ENCODE measurements at regions not wholly inside any gene's neighbourhood (a gene's known extent, or its start where the extent isn't known, plus 50 kb on each side); places are given as distances from the start of the nearest gene placed in this dataset.

- H2AFZ ChIP-seq (ENCODE audit: low read length), result no peak overlapping the region
- H2BK20ac ChIP-seq (ENCODE audit: low read length), result no peak overlapping the region
- CTCF ChIA-PET (ENCODE audit: partially characterized antibody), result interaction anchor here (0.7 kb wide), 2 partner anchors 15 to 385 kb away, joined by 3 read pairs; no protein-coding TSS in a partner anchor
- no peak overlapping the region for H2BK120ac ChIP-seq (replicated peaks; ENCODE audit: low read depth, low read length)
- no peak overlapping the region for H4K91ac ChIP-seq (replicated peaks; ENCODE audit: insufficient read length, low read length)
- no peak overlapping the region for H3K14ac ChIP-seq (ENCODE audit: insufficient read length)
- H3K18ac ChIP-seq (ENCODE audit: extremely low read depth, low read length), result no peak overlapping the region
- no peaks in the 10 kb centered on the region for H3K27me3 ChIP-seq (replicated peaks in 1 of 4; ENCODE audit: control insufficient read depth in 3 of 4, extremely low read depth in 1 of 4, insufficient read depth in 3 of 4, low read length in 3 of 4)
- TF ChIP-seq BRCA1 (IDR thresholded peaks at IDR 0.05; ENCODE audit: low read depth, low read length), result no peak
- no peak for TF ChIP-seq RFX5 (IDR thresholded peaks at IDR 0.05; ENCODE audit: borderline replicate concordance, low read depth, low read length)
- no peak for TF ChIP-seq POLR2A (IDR thresholded peaks at IDR 0.05; ENCODE audit: control extremely low read depth in 1 of 2, low read depth in 2 of 2, low read length in 2 of 2)
- no peak for TF ChIP-seq NRF1 (IDR thresholded peaks at IDR 0.05; ENCODE audit: low read depth, low read length)
- no peak for TF ChIP-seq SIN3A (conservative IDR thresholded peaks at IDR 0.05 in 1 of 2, IDR thresholded peaks at IDR 0.05 in 1 of 2; ENCODE audit: low read depth in 1 of 2, low read length in 2 of 2)
- H3K4me2 ChIP-seq (ENCODE audit: insufficient read depth in 1 of 2, low read depth in 2 of 2, low read length in 2 of 2), result no peak overlapping the region
- no peaks in the 10 kb centered on the region for H3K23me2 ChIP-seq (ENCODE audit: low read depth, low read length)
- POLR2A ChIA-PET (ENCODE audit: partially characterized antibody), result no interaction called here
- DNase-seq (ENCODE audit: low read depth in 1 of 2, low spot score in 2 of 2), result no peak
- no peaks in the 10 kb centered on the region for H3K9me3 ChIP-seq (ENCODE audit: insufficient read depth in 2 of 2, low read depth in 1 of 2, low read length in 1 of 2)
- no peak overlapping the region for H3K4me3 ChIP-seq (ENCODE audit: extremely low read depth in 1 of 4, insufficient read depth in 2 of 4, low read depth in 3 of 4, low read length in 4 of 4)
- H2BK15ac ChIP-seq (ENCODE audit: low read length), result no peak overlapping the region
- no peak overlapping the region for H4K5ac ChIP-seq (ENCODE audit: insufficient read length, low read depth, low read length)
- no peaks in the 10 kb centered on the region for H3K4me1 ChIP-seq (replicated peaks in 1 of 4; ENCODE audit: control insufficient read depth in 3 of 4, insufficient read depth in 4 of 4, low read length in 3 of 4)
- FAIRE-seq, result no peak
- no peak overlapping the region for H3K9ac ChIP-seq (replicated peaks in 1 of 4; ENCODE audit: extremely low read depth in 1 of 4, low read depth in 3 of 4, low read length in 3 of 4)
- no peak overlapping the region for H4K8ac ChIP-seq (ENCODE audit: extremely low read depth, insufficient read depth, low read length)
- no peaks in the 10 kb centered on the region for H4K20me1 ChIP-seq (replicated peaks in 1 of 2; ENCODE audit: control insufficient read depth in 1 of 2, insufficient read depth in 2 of 2, low read length in 2 of 2)
- no peak overlapping the region for H2BK12ac ChIP-seq (ENCODE audit: low read depth, low read length)
- H3K56ac ChIP-seq (replicated peaks; ENCODE audit: insufficient read length, low read depth, low read length), result no peak overlapping the region
- H3K4ac ChIP-seq (replicated peaks; ENCODE audit: insufficient read length, low read depth, low read length), result no peak overlapping the region
- no peaks in the 10 kb centered on the region for H3K79me1 ChIP-seq (ENCODE audit: low read depth, low read length)
- H3K79me2 ChIP-seq (ENCODE audit: control insufficient read depth in 1 of 2, insufficient read depth in 2 of 2, low read length in 2 of 2), result no peaks in the 10 kb centered on the region
- no peak overlapping the region for H3K27ac ChIP-seq (ENCODE audit: low read depth, low read length)
- H3K23ac ChIP-seq (ENCODE audit: insufficient read length), result no peak overlapping the region
- 88% methylated on average over 4 of the region's 4 CpGs; no CpG with 5 or more reads in 1 of the 2 experiments for WGBS, 2 experiments (ENCODE audit: extremely low coverage in 1 of 2, insufficient coverage in 1 of 2, insufficient read length in 1 of 2, insufficient replicate concordance in 2 of 2, low coverage in 1 of 2, low lambda C conversion rate in 2 of 2, missing lambda C conversion rate in 1 of 2)
- no peaks in the 10 kb centered on the region for H3K36me3 ChIP-seq (ENCODE audit: control insufficient read depth in 2 of 4, insufficient read depth in 4 of 4, low read length in 3 of 4)
- no peak overlapping the region for H2BK5ac ChIP-seq (ENCODE audit: low read depth, low read length)
- H2AK5ac ChIP-seq (ENCODE audit: low read depth, low read length), result no peak overlapping the region
Measured at GRCh38 chr4:167321299-167321698, 87.0 kb upstream of the SPOCK3 start.
